Sigmoid colon (tissue), 3 donors: ENCODE measurements at regions not wholly inside any gene's neighbourhood (a gene's known extent, or its start where the extent isn't known, plus 50 kb on each side); places are given as distances from the start of the nearest gene placed in this dataset.

ENCODE experiments used
- POLR2A ChIP-seq, 2 donors: fragments of 450-650 bp; IDR thresholded peaks; one replicate each; pipeline ENCODE4 v1.6.1; 2016; ENCODE audit warnings: antibody characterized with exemption in 2 of 2, mild to moderate bottlenecking in 2 of 2, moderate library complexity in 2 of 2
- TF ChIP-seq, protein P1 (sequence below), 4 experiments: fragments of 450-650 bp in 3 of 4; fragments of 200-600 bp in 1 of 4; IDR thresholded peaks; one replicate each; pipeline ENCODE4 v1.5.1; 2016 to 2019; ENCODE audit warnings: antibody characterized with exemption in 4 of 4, mild to moderate bottlenecking in 3 of 4, moderate library complexity in 2 of 4

DNA sequence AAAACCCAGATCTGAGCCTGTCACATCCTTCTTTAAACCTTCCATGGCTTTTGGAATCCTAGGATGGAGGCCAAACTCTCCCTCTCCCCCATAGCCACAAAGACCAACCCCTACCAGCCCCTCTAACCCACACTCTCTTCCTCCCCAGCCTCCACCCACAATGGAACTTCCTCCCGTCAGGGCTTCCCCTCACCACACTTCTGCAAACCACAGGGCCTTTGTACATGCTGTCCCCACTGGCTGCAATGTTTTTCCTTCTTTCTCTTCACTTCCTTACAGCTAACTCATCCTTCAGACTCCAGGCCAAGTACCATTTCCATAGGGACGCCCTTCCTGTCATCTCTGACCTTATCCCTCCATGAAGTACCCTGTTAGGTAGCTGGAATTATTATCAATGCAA is 393.5 kb downstream of the MN1 start:
- no peak for TF ChIP-seq POLR2A (IDR thresholded peaks at IDR 0.05)
- TF ChIP-seq, protein P1, sequence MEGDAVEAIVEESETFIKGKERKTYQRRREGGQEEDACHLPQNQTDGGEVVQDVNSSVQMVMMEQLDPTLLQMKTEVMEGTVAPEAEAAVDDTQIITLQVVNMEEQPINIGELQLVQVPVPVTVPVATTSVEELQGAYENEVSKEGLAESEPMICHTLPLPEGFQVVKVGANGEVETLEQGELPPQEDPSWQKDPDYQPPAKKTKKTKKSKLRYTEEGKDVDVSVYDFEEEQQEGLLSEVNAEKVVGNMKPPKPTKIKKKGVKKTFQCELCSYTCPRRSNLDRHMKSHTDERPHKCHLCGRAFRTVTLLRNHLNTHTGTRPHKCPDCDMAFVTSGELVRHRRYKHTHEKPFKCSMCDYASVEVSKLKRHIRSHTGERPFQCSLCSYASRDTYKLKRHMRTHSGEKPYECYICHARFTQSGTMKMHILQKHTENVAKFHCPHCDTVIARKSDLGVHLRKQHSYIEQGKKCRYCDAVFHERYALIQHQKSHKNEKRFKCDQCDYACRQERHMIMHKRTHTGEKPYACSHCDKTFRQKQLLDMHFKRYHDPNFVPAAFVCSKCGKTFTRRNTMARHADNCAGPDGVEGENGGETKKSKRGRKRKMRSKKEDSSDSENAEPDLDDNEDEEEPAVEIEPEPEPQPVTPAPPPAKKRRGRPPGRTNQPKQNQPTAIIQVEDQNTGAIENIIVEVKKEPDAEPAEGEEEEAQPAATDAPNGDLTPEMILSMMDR (IDR thresholded peaks at IDR 0.05), result no peak
